ENCODE measurements at regions not wholly inside any gene's neighbourhood (a gene's known extent, or its start where the extent isn't known, plus 50 kb on each side); places are given as distances from the start of the nearest gene placed in this dataset.
"Not testable (repeated sequence)": the region's sequence is repeated elsewhere in the genome, so short reads cannot be mapped to it uniquely, and the experiment has no call there.

DNA sequence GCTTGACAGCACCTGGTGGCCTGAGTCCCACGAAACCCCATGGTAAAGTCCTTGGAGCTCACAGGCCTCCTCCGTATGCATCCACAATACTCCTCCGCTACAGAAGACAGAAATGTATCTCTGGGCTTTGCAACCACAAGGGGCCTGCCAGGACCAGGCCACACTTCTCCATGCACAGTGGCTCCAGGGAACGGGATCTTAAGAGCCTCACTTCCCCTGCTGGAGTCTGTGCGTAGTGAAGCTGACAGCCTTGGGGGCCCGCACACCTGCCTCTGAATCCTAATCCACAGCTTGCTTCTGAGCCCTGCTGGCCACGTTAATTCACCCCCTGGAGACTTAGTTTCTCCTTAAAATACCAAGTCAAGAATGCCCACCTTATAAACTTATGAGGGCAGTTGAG, 125.7 kb downstream of the COPRS start:
- no peaks in the 10 kb centered on the region for H3K36me3 Mint-ChIP-seq (ENCODE audit: unreplicated experiment)
- TF ChIP-seq, protein P1, sequence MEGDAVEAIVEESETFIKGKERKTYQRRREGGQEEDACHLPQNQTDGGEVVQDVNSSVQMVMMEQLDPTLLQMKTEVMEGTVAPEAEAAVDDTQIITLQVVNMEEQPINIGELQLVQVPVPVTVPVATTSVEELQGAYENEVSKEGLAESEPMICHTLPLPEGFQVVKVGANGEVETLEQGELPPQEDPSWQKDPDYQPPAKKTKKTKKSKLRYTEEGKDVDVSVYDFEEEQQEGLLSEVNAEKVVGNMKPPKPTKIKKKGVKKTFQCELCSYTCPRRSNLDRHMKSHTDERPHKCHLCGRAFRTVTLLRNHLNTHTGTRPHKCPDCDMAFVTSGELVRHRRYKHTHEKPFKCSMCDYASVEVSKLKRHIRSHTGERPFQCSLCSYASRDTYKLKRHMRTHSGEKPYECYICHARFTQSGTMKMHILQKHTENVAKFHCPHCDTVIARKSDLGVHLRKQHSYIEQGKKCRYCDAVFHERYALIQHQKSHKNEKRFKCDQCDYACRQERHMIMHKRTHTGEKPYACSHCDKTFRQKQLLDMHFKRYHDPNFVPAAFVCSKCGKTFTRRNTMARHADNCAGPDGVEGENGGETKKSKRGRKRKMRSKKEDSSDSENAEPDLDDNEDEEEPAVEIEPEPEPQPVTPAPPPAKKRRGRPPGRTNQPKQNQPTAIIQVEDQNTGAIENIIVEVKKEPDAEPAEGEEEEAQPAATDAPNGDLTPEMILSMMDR (IDR thresholded peaks at IDR 0.05; ENCODE audit: partially characterized antibody, unreplicated experiment): no peak
- H3K4me1 Mint-ChIP-seq (ENCODE audit: low read depth, unreplicated experiment): no peaks in the 10 kb centered on the region
- no peak overlapping the region for H3K27ac Mint-ChIP-seq (ENCODE audit: unreplicated experiment)
- H3K9me3 Mint-ChIP-seq (ENCODE audit: unreplicated experiment): no peaks in the 10 kb centered on the region
- no peak overlapping the region for H3K4me3 Mint-ChIP-seq (ENCODE audit: unreplicated experiment)
- no peak for DNase-seq
- H3K27me3 Mint-ChIP-seq (ENCODE audit: unreplicated experiment): no peaks in the 10 kb centered on the region

DNA sequence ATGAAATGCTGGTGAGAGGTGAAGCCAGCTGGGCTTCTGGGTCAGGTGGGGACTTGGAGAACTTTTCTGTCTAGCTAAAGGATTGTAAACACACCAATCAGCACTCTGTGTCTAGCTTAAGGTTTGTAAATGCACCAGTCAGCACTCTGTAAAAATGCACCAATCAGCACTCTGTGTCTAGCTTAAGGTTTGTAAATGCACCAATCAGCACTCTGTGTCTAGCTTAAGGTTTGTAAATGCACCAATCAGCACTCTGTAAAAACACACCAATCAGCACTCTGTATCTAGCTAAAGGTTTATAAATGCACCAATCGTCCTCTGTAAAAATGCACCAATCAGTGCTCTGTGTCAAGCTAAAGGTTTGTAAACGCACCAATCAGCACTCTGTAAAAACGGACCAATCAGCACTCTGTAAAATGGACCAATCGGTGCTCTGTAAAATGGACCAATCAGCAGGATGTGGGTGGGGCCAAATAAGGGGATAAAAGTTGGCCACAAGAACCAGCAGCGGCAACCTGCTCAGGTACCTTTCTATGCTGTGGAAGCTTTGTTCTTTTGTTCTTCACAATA, 127.4 kb downstream of the COPRS start:
- H3K27me3 Mint-ChIP-seq (ENCODE audit: unreplicated experiment); H3K9me3 Mint-ChIP-seq (ENCODE audit: unreplicated experiment); DNase-seq; H3K4me1 Mint-ChIP-seq (ENCODE audit: low read depth, unreplicated experiment); H3K36me3 Mint-ChIP-seq (ENCODE audit: unreplicated experiment); H3K4me3 Mint-ChIP-seq (ENCODE audit: unreplicated experiment); H3K27ac Mint-ChIP-seq (ENCODE audit: unreplicated experiment): not testable (repeated sequence)

DNA sequence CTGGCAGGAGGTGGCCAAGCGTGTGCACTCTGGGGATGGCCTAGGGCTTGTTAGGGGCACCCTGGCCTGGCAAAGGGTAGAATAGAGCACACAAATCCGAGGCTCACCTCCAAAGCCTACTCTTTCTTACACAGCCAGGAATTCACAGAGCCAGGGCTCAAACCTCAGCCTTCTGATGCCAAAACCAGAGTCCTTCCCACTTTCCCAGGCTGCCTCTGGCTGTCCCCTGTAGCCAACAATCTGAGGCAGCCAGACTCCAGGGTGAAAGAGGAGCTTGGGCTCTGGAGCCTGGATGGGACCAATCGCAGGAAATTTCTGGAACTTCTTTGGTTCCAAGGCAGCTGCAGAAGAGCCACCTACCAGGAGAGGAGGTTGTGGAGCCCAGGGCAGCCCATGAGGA, 127.9 kb downstream of the COPRS start:
- no peak for DNase-seq
- TF ChIP-seq, protein P1 (IDR thresholded peaks at IDR 0.05; ENCODE audit: partially characterized antibody, unreplicated experiment): no peak
- Mint-ChIP-seq H3K9me3 (ENCODE audit: unreplicated experiment) (peaks cover 2% of the 10 kb centered on the region), H3K4me3 (ENCODE audit: unreplicated experiment) (no peak overlapping the region), H3K27me3 (ENCODE audit: unreplicated experiment) (no peaks in the 10 kb centered on the region), H3K36me3 (ENCODE audit: unreplicated experiment) (no peaks in the 10 kb centered on the region), H3K4me1 (ENCODE audit: low read depth, unreplicated experiment) (no peaks in the 10 kb centered on the region), H3K27ac (ENCODE audit: unreplicated experiment) (no peak overlapping the region)

DNA sequence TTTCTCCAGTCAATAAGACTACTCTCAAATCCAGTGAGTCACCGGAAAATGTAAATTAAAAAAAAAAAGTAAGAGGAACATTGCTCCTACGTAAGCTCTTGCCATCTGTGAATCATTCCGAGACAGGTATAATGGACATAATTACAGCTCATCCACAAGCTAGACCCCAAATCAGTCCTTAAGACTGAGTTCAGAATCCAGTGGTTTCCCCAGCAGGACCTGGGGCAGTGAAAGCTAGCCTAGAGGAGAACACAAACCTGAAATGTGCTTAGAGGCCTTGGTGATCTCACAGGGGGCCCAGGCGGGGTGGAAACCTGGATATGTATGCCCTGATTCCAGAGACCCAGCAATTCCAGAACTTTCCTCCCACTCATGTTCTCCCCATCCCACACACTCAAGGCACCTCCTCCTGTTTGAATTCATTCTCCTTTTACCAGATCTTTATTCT, 132.0 kb downstream of the COPRS start:
- TF ChIP-seq, protein P1 (IDR thresholded peaks at IDR 0.05; ENCODE audit: partially characterized antibody, unreplicated experiment): no peak
- peaks cover 4% of the 10 kb centered on the region for H3K9me3 Mint-ChIP-seq (ENCODE audit: unreplicated experiment)
- peaks cover 7% of the 10 kb centered on the region for H3K36me3 Mint-ChIP-seq (ENCODE audit: unreplicated experiment)
- no peak overlapping the region for H3K4me3 Mint-ChIP-seq (ENCODE audit: unreplicated experiment)
- DNase-seq: no peak
- H3K4me1 Mint-ChIP-seq (ENCODE audit: low read depth, unreplicated experiment): no peaks in the 10 kb centered on the region
- H3K27me3 Mint-ChIP-seq (ENCODE audit: unreplicated experiment): no peaks in the 10 kb centered on the region
- no peak overlapping the region for H3K27ac Mint-ChIP-seq (ENCODE audit: unreplicated experiment)

DNA sequence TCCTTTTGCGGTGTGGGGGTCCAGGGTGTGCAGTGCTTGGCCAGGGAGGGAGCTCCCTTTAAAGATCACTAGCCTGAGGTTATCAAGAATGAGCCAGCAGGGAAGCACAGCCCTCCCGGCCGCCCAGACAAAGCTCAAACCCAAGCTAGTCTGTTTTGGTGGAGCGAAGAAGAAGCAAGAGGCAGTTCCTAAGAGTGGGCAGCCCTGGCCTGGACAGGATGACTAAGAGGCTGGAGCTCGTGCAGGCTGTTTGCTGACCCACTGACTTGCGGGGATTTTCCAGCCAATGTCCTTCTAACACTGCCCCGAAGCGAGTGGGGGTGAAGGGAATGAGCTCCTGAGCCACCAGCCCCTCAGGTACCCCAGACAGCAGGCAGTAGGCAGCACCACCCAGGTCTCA, 134.4 kb downstream of the COPRS start:
- Mint-ChIP-seq H3K4me1 (ENCODE audit: low read depth, unreplicated experiment) (no peaks in the 10 kb centered on the region), H3K9me3 (ENCODE audit: unreplicated experiment) (peaks cover 6% of the 10 kb centered on the region), H3K27ac (ENCODE audit: unreplicated experiment) (no peak overlapping the region), H3K27me3 (ENCODE audit: unreplicated experiment) (peaks cover 1% of the 10 kb centered on the region), H3K4me3 (ENCODE audit: unreplicated experiment) (no peak overlapping the region), H3K36me3 (ENCODE audit: unreplicated experiment) (peaks cover 12% of the 10 kb centered on the region)
- no peak for DNase-seq
- TF ChIP-seq, protein P1 (IDR thresholded peaks at IDR 0.05; ENCODE audit: partially characterized antibody, unreplicated experiment): no peak

Measured in glutamatergic neuron (in vitro differentiated cells).